ENCODE measurements at regions not wholly inside any gene's neighbourhood (a gene's known extent, or its start where the extent isn't known, plus 50 kb on each side); places are given as distances from the start of the nearest gene placed in this dataset.

GRCh38 chr3:124250053-124250452, 258.1 kb upstream of the ROPN1 start (continued):
- TF ChIP-seq CHD7 (IDR thresholded peaks at IDR 0.05; ENCODE audit: insufficient replicate concordance, low read length) (no peak), SIN3A (conservative IDR thresholded peaks at IDR 0.05 in 1 of 2, IDR thresholded peaks at IDR 0.05 in 1 of 2; ENCODE audit: low read depth in 1 of 2, low read length in 2 of 2) (no peak)
